PC-3 (cell line): ENCODE measurements at regions not wholly inside any gene's neighbourhood (a gene's known extent, or its start where the extent isn't known, plus 50 kb on each side); places are given as distances from the start of the nearest gene placed in this dataset.
A peak's percentile ranks its signal among the peaks of the same experiment; 100 is the strongest.

Experiments used
- ATAC-seq: fragments of 200-7000 bp; cut with Tn5 transposase; 2 replicates; pipeline ENCODE4 v1.9.1; 2020; ENCODE audit warnings: mild to moderate bottlenecking, moderate library complexity
- BruUV-seq: library from RNA; stranded (reverse); fragments of 400-500 nt; replicated peaks from 2 replicates; lab custom pipeline; 2021; lab: Mats Ljungman, UMichigan
- CTCF ChIA-PET: fragments of 300-600 bp; sonication (Branson Sonifier 250); formaldehyde crosslinking; loops from one replicate; lab custom pipeline; 2022; ENCODE audit warnings: antibody characterized with exemption; lab: Charles Lee
- POLR2A ChIA-PET: fragments of 300-600 bp; sonication (Branson Sonifier 250); formaldehyde crosslinking; loops from one replicate; lab custom pipeline; 2022; ENCODE audit warnings: antibody characterized with exemption; ENCODE audit not compliant: unreplicated experiment; lab: Charles Lee
- DNase-seq: peaks from one replicate; pipeline ENCODE4 v3.0.0-alpha.2; 2015
- H2AFZ ChIP-seq: fragments of 300-600 bp; sonication (generic); 2 replicates; pipeline ENCODE4 v1.6.0; 2016; ENCODE audit warnings: antibody characterized with exemption, low read length
- H3F3A ChIP-seq: fragments of 300-600 bp; sonication (generic); one replicate; pipeline ENCODE4 v1.6.0; 2017; ENCODE audit warnings: antibody characterized with exemption, low read length, control low read depth, mild to moderate bottlenecking; ENCODE audit not compliant: unreplicated experiment
- H3K27ac ChIP-seq: fragments of 300-600 bp; sonication (generic); 2 replicates; pipeline ENCODE4 v1.5.1; 2016; ENCODE audit warnings: mild to moderate bottlenecking, low read length
- H3K27me3 ChIP-seq: fragments of 300-600 bp; sonication (generic); 2 replicates; pipeline ENCODE4 v1.6.1; 2016; ENCODE audit warnings: low read length, mixed read lengths
- H3K36me3 ChIP-seq: fragments of 300-600 bp; sonication (generic); 2 replicates; pipeline ENCODE4 v1.6.1; 2016; ENCODE audit warnings: low read depth, mixed run types, low read length, mixed read lengths
- H3K4me1 ChIP-seq: fragments of 300-600 bp; sonication (generic); 2 replicates; pipeline ENCODE4 v1.5.1; 2016; ENCODE audit warnings: low read length; ENCODE audit not compliant: insufficient read depth
- H3K4me2 ChIP-seq: fragments of 300-600 bp; sonication (generic); 2 replicates; pipeline ENCODE4 v1.6.0; 2016; ENCODE audit warnings: low read length
- H3K4me3 ChIP-seq: fragments of 300-600 bp; sonication (generic); 2 replicates; pipeline ENCODE4 v1.5.1; 2016; ENCODE audit warnings: mild to moderate bottlenecking, low read length, mixed read lengths
- H3K79me2 ChIP-seq: fragments of 300-600 bp; sonication (generic); 2 replicates; pipeline ENCODE4 v1.6.1; 2017; ENCODE audit warnings: low read length, mixed read lengths
- H3K9ac ChIP-seq: fragments of 300-600 bp; sonication (generic); 2 replicates; pipeline ENCODE4 v1.6.0; 2016; ENCODE audit warnings: mild to moderate bottlenecking, low read length
- H3K9me2 ChIP-seq: fragments of 300-600 bp; sonication (generic); replicated peaks from 2 replicates; pipeline ENCODE4 v1.6.1; 2016; ENCODE audit warnings: mixed run types, low read length, mixed read lengths
- H3K9me3 ChIP-seq: fragments of 300-600 bp; sonication (generic); 2 replicates; pipeline ENCODE4 v1.6.1; 2016; ENCODE audit warnings: low read length, mixed read lengths
- H4K20me1 ChIP-seq: fragments of 300-600 bp; sonication (generic); 2 replicates; pipeline ENCODE4 v1.6.1; 2016; ENCODE audit warnings: low read length, mixed read lengths
- CTCF ChIP-seq: fragments of 300-600 bp; sonication (generic); conservative IDR thresholded peaks from 2 replicates; pipeline ENCODE4 v1.5.1; 2017; ENCODE audit warnings: antibody characterized with exemption, low read depth, mild to moderate bottlenecking, low read length
- EZH2 ChIP-seq: fragments of 300-600 bp; sonication (generic); IDR thresholded peaks from one replicate; pipeline ENCODE4 v1.6.1; 2017; ENCODE audit warnings: antibody characterized with exemption, mild to moderate bottlenecking, low read length; ENCODE audit not compliant: unreplicated experiment
- EZH2phosphoT487 ChIP-seq: fragments of 300-600 bp; sonication (generic); IDR thresholded peaks from 2 replicates; pipeline ENCODE4 v1.6.1; 2018; ENCODE audit warnings: mild to moderate bottlenecking, antibody characterized with exemption, low read length, borderline replicate concordance
- intact Hi-C: fragments of 100-400 bp; cut with micrococcal nuclease; formaldehyde crosslinking; loops from 2 replicates; pipeline ENCODE4 v1.9.0; 2023

GRCh38 chr2:66872986-66873754, 438.2 kb downstream of the MEIS1 start:
- H3K4me2 ChIP-seq: peak overlapping the region; percentile 57
- no peaks in the 10 kb centered on the region for H4K20me1 ChIP-seq
- peaks cover 28% of the 10 kb centered on the region for H3K4me1 ChIP-seq
- no peaks in the 10 kb centered on the region for H3K79me2 ChIP-seq
- intact Hi-C loops: no loop called here
- no peak overlapping the region for H2AFZ ChIP-seq
- POLR2A ChIA-PET: no interaction called here
- H3F3A ChIP-seq: no peaks in the 10 kb centered on the region
- TF ChIP-seq CTCF (no peak), EZH2phosphoT487 (no peak), EZH2 (no peak)
- peak overlapping the region; percentile 34 for H3K9ac ChIP-seq
- BruUV-seq: no TSS peak
- CTCF ChIA-PET: no interaction called here
- no peaks in the 10 kb centered on the region for H3K36me3 ChIP-seq
- DNase-seq (no peak), ATAC-seq (no peak)
- H3K27ac ChIP-seq: peak overlapping the region; percentile 86
- no peaks in the 10 kb centered on the region for H3K9me3 ChIP-seq
- no peaks in the 10 kb centered on the region for H3K9me2 ChIP-seq
- no peak overlapping the region for H3K4me3 ChIP-seq
- no peaks in the 10 kb centered on the region for H3K27me3 ChIP-seq

GRCh38 chr2:66874411-66874810, 439.5 kb downstream of the MEIS1 start:
- POLR2A ChIA-PET: no interaction called here
- intact Hi-C loops: no loop called here

More at GRCh38 chr2:66874411-66874810, 439.5 kb downstream of the MEIS1 start:
- TF ChIP-seq EZH2phosphoT487 (no peak), CTCF (no peak), EZH2 (no peak)
- Histone ChIP-seq H3K4me3 (no peak overlapping the region), H3F3A (no peaks in the 10 kb centered on the region), H3K36me3 (no peaks in the 10 kb centered on the region), H3K79me2 (no peaks in the 10 kb centered on the region), H4K20me1 (no peaks in the 10 kb centered on the region), H2AFZ (no peak overlapping the region), H3K27me3 (no peaks in the 10 kb centered on the region), H3K4me1 (peaks cover 28% of the 10 kb centered on the region), H3K4me2 (no peak overlapping the region), H3K9ac (no peak overlapping the region), H3K9me2 (no peaks in the 10 kb centered on the region), H3K27ac (no peak overlapping the region), H3K9me3 (no peaks in the 10 kb centered on the region)
- BruUV-seq: no TSS peak
- CTCF ChIA-PET: no interaction called here
- no peak for ATAC-seq
- no peak for DNase-seq
